Breast epithelium (tissue), 4 donors: ENCODE measurements at regions not wholly inside any gene's neighbourhood (a gene's known extent, or its start where the extent isn't known, plus 50 kb on each side); places are given as distances from the start of the nearest gene placed in this dataset.
"Not testable (repeated sequence)": the region's sequence is repeated elsewhere in the genome, so short reads cannot be mapped to it uniquely, and the experiment has no call there.

Source experiments
- DNase-seq, 2 donors: peaks; one replicate each; pipeline ENCODE4 v3.0.0-alpha.2; 2019; ENCODE audit warnings: low spot score in 2 of 2
- H3K27ac ChIP-seq, 2 donors: fragments of 200-600 bp; sonication (generic) in 1 of 2; one replicate each; pipeline ENCODE4 v1.5.1; 2016 to 2019; ENCODE audit warnings: mild to moderate bottlenecking in 1 of 2
- H3K27me3 ChIP-seq, 2 donors: fragments of 200-600 bp; sonication (generic) in 1 of 2; one replicate each; pipeline versions ENCODE4 v1.5.1 to v1.6.0; 2017 to 2019; ENCODE audit warnings: control low read depth in 1 of 2, mild to moderate bottlenecking in 1 of 2
- H3K36me3 ChIP-seq: fragments of 200-600 bp; one replicate; pipeline ENCODE4 v1.5.1; 2019
- H3K4me1 ChIP-seq, 2 donors: fragments of 200-600 bp; sonication (generic); one replicate each; pipeline ENCODE4 v1.5.1; 2016 to 2019; ENCODE audit warnings: control low read depth in 1 of 2
- H3K4me3 ChIP-seq, 3 donors: fragments of 200-600 bp; sonication (generic); 1 replicate in 2 of 3; 2 replicates in 1 of 3; pipeline ENCODE4 v1.5.1; 2016 to 2019; ENCODE audit warnings: mild to moderate bottlenecking in 3 of 3, moderate library complexity in 2 of 3
- H3K9me3 ChIP-seq, 2 donors: fragments of 200-600 bp; sonication (generic) in 1 of 2; one replicate each; pipeline ENCODE4 v1.5.1; 2016 to 2019; ENCODE audit warnings: control low read depth in 1 of 2
- POLR2A ChIP-seq: fragments of 450-650 bp; IDR thresholded peaks from one replicate; pipeline ENCODE4 v1.6.1; 2016; ENCODE audit warnings: antibody characterized with exemption, mild to moderate bottlenecking, moderate library complexity
- POLR2AphosphoS5 ChIP-seq, 3 donors: sonication (generic); formaldehyde crosslinking; IDR thresholded peaks; one replicate each; pipeline ENCODE4 v1.6.1; 2017; ENCODE audit warnings: antibody characterized with exemption in 3 of 3
- intact Hi-C: fragments of 100-400 bp; cut with DNase I; formaldehyde crosslinking; loops from one replicate; pipeline ENCODE4 v1.15.1; 2023; ENCODE audit warnings: low total_unique reads
- TF ChIP-seq, protein P1 (sequence below), 3 donors: fragments of 450-650 bp; IDR thresholded peaks; one replicate each; pipeline ENCODE4 v1.5.1; 2016 to 2017; ENCODE audit warnings: antibody characterized with exemption in 3 of 3, mild to moderate bottlenecking in 3 of 3, moderate library complexity in 3 of 3

DNA sequence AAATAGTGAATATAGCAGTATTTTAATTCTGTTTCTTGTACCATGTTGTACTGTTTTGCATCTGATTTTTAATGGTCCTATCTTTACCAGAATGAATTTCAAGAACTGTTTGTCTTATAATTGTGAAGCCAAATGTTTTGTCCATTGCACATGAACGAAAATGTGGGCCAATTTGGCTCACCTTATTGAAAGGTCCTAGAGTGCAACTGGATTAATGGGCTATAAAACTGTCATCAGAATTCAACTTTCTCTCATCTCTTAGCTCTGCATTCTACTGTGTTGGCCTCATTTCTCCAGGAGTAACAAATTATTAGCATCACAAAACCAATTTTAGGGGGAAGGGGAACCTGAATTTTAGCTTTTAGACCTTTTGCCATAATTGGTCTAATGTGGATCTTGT, 179.4 kb upstream of the NUDT12 start:
- TF ChIP-seq POLR2AphosphoS5 (IDR thresholded peaks at IDR 0.05) (no peak), POLR2A (no peak)
- TF ChIP-seq, protein P1, sequence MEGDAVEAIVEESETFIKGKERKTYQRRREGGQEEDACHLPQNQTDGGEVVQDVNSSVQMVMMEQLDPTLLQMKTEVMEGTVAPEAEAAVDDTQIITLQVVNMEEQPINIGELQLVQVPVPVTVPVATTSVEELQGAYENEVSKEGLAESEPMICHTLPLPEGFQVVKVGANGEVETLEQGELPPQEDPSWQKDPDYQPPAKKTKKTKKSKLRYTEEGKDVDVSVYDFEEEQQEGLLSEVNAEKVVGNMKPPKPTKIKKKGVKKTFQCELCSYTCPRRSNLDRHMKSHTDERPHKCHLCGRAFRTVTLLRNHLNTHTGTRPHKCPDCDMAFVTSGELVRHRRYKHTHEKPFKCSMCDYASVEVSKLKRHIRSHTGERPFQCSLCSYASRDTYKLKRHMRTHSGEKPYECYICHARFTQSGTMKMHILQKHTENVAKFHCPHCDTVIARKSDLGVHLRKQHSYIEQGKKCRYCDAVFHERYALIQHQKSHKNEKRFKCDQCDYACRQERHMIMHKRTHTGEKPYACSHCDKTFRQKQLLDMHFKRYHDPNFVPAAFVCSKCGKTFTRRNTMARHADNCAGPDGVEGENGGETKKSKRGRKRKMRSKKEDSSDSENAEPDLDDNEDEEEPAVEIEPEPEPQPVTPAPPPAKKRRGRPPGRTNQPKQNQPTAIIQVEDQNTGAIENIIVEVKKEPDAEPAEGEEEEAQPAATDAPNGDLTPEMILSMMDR (IDR thresholded peaks at IDR 0.05): no peak
- H3K36me3 ChIP-seq: no peaks in the 10 kb centered on the region
- DNase-seq: no peak
- H3K4me1 ChIP-seq: no peaks in the 10 kb centered on the region
- H3K27ac ChIP-seq: no peak overlapping the region
- no peaks in the 10 kb centered on the region for H3K27me3 ChIP-seq
- H3K9me3 ChIP-seq: no peaks in the 10 kb centered on the region
- intact Hi-C loops: no loop called here
- H3K4me3 ChIP-seq: no peak overlapping the region

DNA sequence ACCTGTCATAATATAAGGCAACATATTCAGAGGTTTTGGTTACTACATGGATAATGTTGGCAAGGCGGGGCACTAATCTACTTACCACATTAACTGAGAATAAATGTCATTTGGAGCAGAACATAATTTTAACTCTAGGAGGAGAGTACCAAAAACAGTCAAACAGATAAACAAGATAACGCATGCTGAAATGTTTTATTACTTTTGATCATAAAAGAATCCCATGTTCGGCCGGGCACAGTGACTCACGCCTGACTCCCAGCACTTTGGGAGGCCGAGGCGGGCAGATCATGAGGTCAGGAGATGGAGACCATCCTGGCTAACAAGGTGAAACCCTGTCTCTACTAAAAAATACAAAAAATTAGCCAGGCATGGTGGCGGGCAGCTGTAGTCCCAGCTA, 173.8 kb upstream of the NUDT12 start:
- H3K27me3 ChIP-seq, H3K9me3 ChIP-seq, H3K27ac ChIP-seq, H3K36me3 ChIP-seq, DNase-seq, H3K4me3 ChIP-seq, intact Hi-C loops, H3K4me1 ChIP-seq: not testable (repeated sequence)

DNA sequence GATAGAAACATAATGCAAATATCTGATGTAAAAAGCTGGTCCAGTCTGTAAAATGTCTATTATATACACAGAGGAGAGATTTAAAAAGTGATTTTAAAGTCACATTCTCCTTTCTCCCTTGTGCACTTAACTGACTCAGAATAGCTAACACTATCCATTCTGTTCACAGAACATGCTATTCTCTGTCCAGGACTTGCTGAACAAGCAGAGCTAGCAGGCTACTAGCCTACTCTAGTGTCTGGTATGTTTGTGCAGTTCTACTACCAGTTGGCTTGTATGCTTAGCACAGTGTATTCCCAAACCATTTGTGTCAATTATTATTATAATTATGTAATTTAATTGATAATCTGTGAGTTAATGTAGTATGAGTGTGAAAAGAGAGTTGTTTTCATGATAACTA, 161.7 kb upstream of the NUDT12 start:
- no peak for TF ChIP-seq POLR2AphosphoS5 (IDR thresholded peaks at IDR 0.05)
- TF ChIP-seq, protein P1 (IDR thresholded peaks at IDR 0.05): no peak
- TF ChIP-seq POLR2A: no peak

DNA sequence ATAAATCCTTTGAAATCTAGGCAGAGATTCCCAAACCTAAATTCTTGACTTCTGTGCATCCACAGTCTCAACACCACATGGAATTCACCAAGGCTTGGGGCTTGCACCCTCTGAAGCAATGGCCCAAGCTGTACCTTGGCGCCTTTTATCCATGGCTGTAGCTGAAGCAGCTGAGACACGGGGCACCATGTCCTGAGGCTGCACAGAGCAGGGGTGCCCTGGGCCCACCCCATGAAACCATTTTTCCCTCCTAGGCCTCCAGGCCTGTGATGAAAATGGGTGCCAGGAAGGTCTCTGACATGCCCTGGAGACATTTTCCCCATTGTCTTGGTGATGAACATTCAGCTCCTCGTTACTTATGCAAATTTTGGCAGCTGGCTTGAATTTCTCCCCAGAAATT, 158.6 kb upstream of the NUDT12 start:
- TF ChIP-seq POLR2A: no peak
- no peak for TF ChIP-seq POLR2AphosphoS5 (IDR thresholded peaks at IDR 0.05)
- TF ChIP-seq, protein P1 (IDR thresholded peaks at IDR 0.05): no peak
- no peaks in the 10 kb centered on the region for H3K27me3 ChIP-seq
- no peak overlapping the region for H3K27ac ChIP-seq
- H3K4me3 ChIP-seq: no peak overlapping the region
- no peak for DNase-seq
- H3K4me1 ChIP-seq: no peaks in the 10 kb centered on the region
- no peaks in the 10 kb centered on the region for H3K36me3 ChIP-seq
- intact Hi-C loops: no loop called here
- peaks cover 11 to 16% of the 10 kb centered on the region in 2 donors for H3K9me3 ChIP-seq

More for the DNA sequence above, 161.7 kb upstream of the NUDT12 start:
- Histone ChIP-seq H3K9me3 (peaks cover 11 to 16% of the 10 kb centered on the region in 2 donors), H3K4me1 (no peaks in the 10 kb centered on the region), H3K36me3 (no peaks in the 10 kb centered on the region), H3K27me3 (no peaks in the 10 kb centered on the region), H3K27ac (no peak overlapping the region), H3K4me3 (no peak overlapping the region)
- intact Hi-C loops: no loop called here
- no peak for DNase-seq

DNA sequence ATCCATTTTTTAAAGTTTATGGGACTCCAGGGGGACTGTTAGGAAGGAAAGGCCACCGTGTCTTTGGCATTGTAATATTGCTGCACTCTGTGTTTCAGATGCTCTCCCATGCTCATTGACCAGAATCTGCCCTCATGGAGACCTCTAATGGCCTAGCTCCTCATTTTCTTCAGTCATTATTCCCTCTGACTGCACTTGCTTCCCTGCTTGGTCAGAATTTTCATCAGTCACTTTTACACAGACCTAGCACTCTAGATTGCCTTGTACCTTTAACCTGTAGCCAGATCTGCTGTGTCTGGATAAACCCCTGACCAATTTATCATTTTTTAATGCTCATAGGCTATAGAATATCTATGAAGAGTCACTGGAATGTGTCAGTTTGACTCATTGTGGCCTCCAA, 155.5 kb upstream of the NUDT12 start:
- TF ChIP-seq POLR2A: no peak
- TF ChIP-seq POLR2AphosphoS5 (IDR thresholded peaks at IDR 0.05): no peak
- TF ChIP-seq, protein P1 (IDR thresholded peaks at IDR 0.05): no peak
- Histone ChIP-seq H3K36me3 (no peaks in the 10 kb centered on the region), H3K4me3 (no peak overlapping the region), H3K27me3 (no peaks in the 10 kb centered on the region), H3K4me1 (no peaks in the 10 kb centered on the region), H3K9me3 (peaks cover 11 to 16% of the 10 kb centered on the region in 2 donors), H3K27ac (no peak overlapping the region)
- intact Hi-C loops: no loop called here
- DNase-seq: no peak

DNA sequence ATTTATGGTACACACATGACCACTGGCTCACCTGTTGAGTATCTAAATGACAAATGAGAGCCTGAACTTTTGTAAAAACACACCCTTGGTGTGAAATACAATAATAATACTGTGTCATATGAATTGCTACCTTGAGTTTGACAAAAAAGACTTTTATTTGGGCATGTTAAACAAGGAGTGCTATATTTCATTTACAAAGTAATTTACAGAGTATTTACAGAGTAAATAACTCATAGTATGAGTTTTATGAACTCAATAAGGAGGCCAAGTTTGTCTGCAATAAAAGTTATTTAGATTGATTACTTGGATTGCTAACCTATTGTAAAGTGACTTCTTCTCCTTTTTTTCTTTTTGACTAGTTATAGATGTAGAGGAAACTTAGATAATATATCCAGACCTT, 146.0 kb upstream of the NUDT12 start:
- H3K4me1 ChIP-seq: no peaks in the 10 kb centered on the region
- intact Hi-C loops: no loop called here
- H3K4me3 ChIP-seq: no peak overlapping the region
- no peaks in the 10 kb centered on the region for H3K9me3 ChIP-seq
- no peak for DNase-seq
- TF ChIP-seq POLR2AphosphoS5 (IDR thresholded peaks at IDR 0.05): no peak
- TF ChIP-seq, protein P1 (IDR thresholded peaks at IDR 0.05): no peak
- no peak for TF ChIP-seq POLR2A
- H3K27ac ChIP-seq: no peak overlapping the region
- no peaks in the 10 kb centered on the region for H3K36me3 ChIP-seq
- no peaks in the 10 kb centered on the region for H3K27me3 ChIP-seq
